Thyroid gland (tissue), 4 donors: ENCODE measurements at regions not wholly inside any gene's neighbourhood (a gene's known extent, or its start where the extent isn't known, plus 50 kb on each side); places are given as distances from the start of the nearest gene placed in this dataset.
A peak's percentile ranks its signal among the peaks of the same experiment; 100 is the strongest.

ENCODE experiments used
- DNase-seq, 2 donors: peaks; one replicate each; pipeline ENCODE4 v3.0.0-alpha.2; 2019
- H3K27ac ChIP-seq, 3 donors: fragments of 200-600 bp; sonication (generic); 1 replicate in 2 of 3; 2 replicates in 1 of 3; pipeline ENCODE4 v1.5.1; 2016 to 2019; ENCODE audit warnings: mild to moderate bottlenecking in 1 of 3, moderate library complexity in 1 of 3
- H3K27me3 ChIP-seq: fragments of 200-600 bp; sonication (generic); one replicate; pipeline ENCODE4 v1.5.1; 2019
- H3K36me3 ChIP-seq, 2 donors: fragments of 200-600 bp; sonication (generic); one replicate each; pipeline ENCODE4 v1.5.1; 2016 to 2019
- H3K4me1 ChIP-seq, 2 donors: fragments of 200-600 bp; sonication (generic); one replicate each; pipeline ENCODE4 v1.5.1; 2017 to 2019
- H3K4me3 ChIP-seq, 3 donors: fragments of 200-600 bp; sonication (generic); replicated peaks in 1 of 3; 1 replicate in 2 of 3; 2 replicates in 1 of 3; pipeline ENCODE4 v1.5.1; 2016; ENCODE audit warnings: mild to moderate bottlenecking in 1 of 3
- H3K9me3 ChIP-seq: fragments of 200-600 bp; sonication (generic); one replicate; pipeline ENCODE4 v1.5.1; 2017
- CTCF ChIP-seq, 6 experiments: fragments of 200-600 bp in 3 of 6; fragments of 450-650 bp in 3 of 6; sonication (generic) in 3 of 6; IDR thresholded peaks; one replicate each; pipeline ENCODE4 v1.5.1; 2016 to 2019; ENCODE audit warnings: antibody characterized with exemption in 6 of 6, mild to moderate bottlenecking in 2 of 6, inconsistent platforms in 1 of 6, moderate library complexity in 1 of 6
- POLR2A ChIP-seq, 2 donors: fragments of 450-650 bp; IDR thresholded peaks; one replicate each; pipeline ENCODE4 v1.6.1; 2017; ENCODE audit warnings: antibody characterized with exemption in 2 of 2, mild to moderate bottlenecking in 2 of 2, moderate library complexity in 1 of 2
- WGBS, 2 donors: methylation state at CpG; one replicate each; pipeline ENCODE4 v1.1.5; 2017; 5-methylcytosine and 5-hydroxymethylcytosine counted together
- intact Hi-C: fragments of 100-400 bp; cut with DNase I; formaldehyde crosslinking; loops from one replicate; pipeline ENCODE4 v1.15.1; 2023

DNA sequence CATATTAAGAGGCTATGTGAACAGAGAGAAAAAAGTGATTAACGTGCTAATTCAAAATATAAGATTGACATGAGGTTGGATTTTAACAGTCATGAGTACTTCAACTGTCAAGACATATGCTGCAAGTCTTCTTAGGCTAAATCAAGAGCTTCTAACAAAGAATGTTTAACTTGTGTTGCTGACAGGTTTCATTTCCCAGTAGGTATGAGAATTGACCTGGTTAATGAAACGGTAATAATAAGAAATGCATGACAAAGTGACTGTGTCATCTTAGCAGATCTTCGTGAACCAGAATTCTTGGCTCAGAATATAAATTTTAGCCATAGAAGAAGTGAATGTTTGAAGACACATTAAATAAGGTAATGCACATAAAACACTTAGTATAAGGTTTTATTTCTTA, 132.6 kb upstream of the PTGFR start:
- no peak for TF ChIP-seq POLR2A (IDR thresholded peaks at IDR 0.05)
- no peak for TF ChIP-seq CTCF (IDR thresholded peaks at IDR 0.05)
- Histone ChIP-seq H3K9me3 (no peaks in the 10 kb centered on the region), H3K27ac (no peak overlapping the region), H3K4me3 (no peak overlapping the region), H3K4me1 (peaks cover 0 to 10% of the 10 kb centered on the region in 2 donors), H3K27me3 (no peaks in the 10 kb centered on the region), H3K36me3 (no peaks in the 10 kb centered on the region)
- no peak for DNase-seq
- 83 to 88% methylated on average over 3 of the region's 3 CpGs for WGBS, 2 donors
- intact Hi-C loops, result no loop called here

- Histone ChIP-seq H3K9me3 (no peaks in the 10 kb centered on the region), H3K4me3 (no peak overlapping the region), H3K4me1 (peaks cover 0 to 10% of the 10 kb centered on the region in 2 donors), H3K36me3 (no peaks in the 10 kb centered on the region), H3K27me3 (no peaks in the 10 kb centered on the region), H3K27ac (peak overlapping the region in 1 of 3 donors; percentile 21)
- DNase-seq, result no peak
- no peak for TF ChIP-seq CTCF (IDR thresholded peaks at IDR 0.05)
- TF ChIP-seq POLR2A (IDR thresholded peaks at IDR 0.05), result no peak
- intact Hi-C loops, result no loop called here
Observed at GRCh38 chr1:78359666-78360065, 131.1 kb upstream of the PTGFR start.

- H3K36me3 ChIP-seq, result no peaks in the 10 kb centered on the region
- peaks cover 0 to 10% of the 10 kb centered on the region in 2 donors for H3K4me1 ChIP-seq
- H3K9me3 ChIP-seq, result no peaks in the 10 kb centered on the region
- H3K4me3 ChIP-seq, result no peak overlapping the region
- TF ChIP-seq POLR2A (IDR thresholded peaks at IDR 0.05) (no peak), CTCF (IDR thresholded peaks at IDR 0.05) (no peak)
- no peaks in the 10 kb centered on the region for H3K27me3 ChIP-seq
- no peak overlapping the region for H3K27ac ChIP-seq
- no peak for DNase-seq
- intact Hi-C loops, result no loop called here
Observed at GRCh38 chr1:78360584-78360983, 130.2 kb upstream of the PTGFR start.

GRCh38 chr1:78367700-78368099, 123.1 kb upstream of the PTGFR start:
- H3K9me3 ChIP-seq, result no peaks in the 10 kb centered on the region
- no peaks in the 10 kb centered on the region for H3K4me1 ChIP-seq
- no peak for DNase-seq
- no peaks in the 10 kb centered on the region for H3K36me3 ChIP-seq
- WGBS, 2 donors, result 41 to 72% methylated on average over 1 of the region's 1 CpG
- no peaks in the 10 kb centered on the region for H3K27me3 ChIP-seq
- no peak overlapping the region for H3K27ac ChIP-seq
- intact Hi-C loops, result no loop called here
- H3K4me3 ChIP-seq, result no peak overlapping the region
- TF ChIP-seq CTCF (IDR thresholded peaks at IDR 0.05), result no peak
- no peak for TF ChIP-seq POLR2A (IDR thresholded peaks at IDR 0.05)

- intact Hi-C loops, result no loop called here
- DNase-seq, result no peak
- H3K9me3 ChIP-seq, result no peaks in the 10 kb centered on the region
- no peak overlapping the region for H3K27ac ChIP-seq
- H3K27me3 ChIP-seq, result no peaks in the 10 kb centered on the region
- H3K4me1 ChIP-seq, result no peaks in the 10 kb centered on the region
- TF ChIP-seq POLR2A (IDR thresholded peaks at IDR 0.05), result no peak
- no peak for TF ChIP-seq CTCF (IDR thresholded peaks at IDR 0.05)
- no peaks in the 10 kb centered on the region for H3K36me3 ChIP-seq
- 90 to 95% methylated on average over 1 of the region's 1 CpG for WGBS, 2 donors
- no peak overlapping the region for H3K4me3 ChIP-seq
Observed at GRCh38 chr1:78369546-78369945, 121.2 kb upstream of the PTGFR start.
